OCI-LY1 (cell line): ENCODE measurements at regions not wholly inside any gene's neighbourhood (a gene's known extent, or its start where the extent isn't known, plus 50 kb on each side); places are given as distances from the start of the nearest gene placed in this dataset.

Source experiments
- H2AFZ ChIP-seq: fragments of 200-600 bp; sonication (generic), shearing (Covaris generic); 2 replicates; pipeline ENCODE4 v1.6.0; 2014; ENCODE audit warnings: antibody characterized with exemption, mild to moderate bottlenecking, low read length
- H3F3A ChIP-seq: fragments of 200-600 bp; sonication (generic), shearing (Covaris generic); 2 replicates; pipeline ENCODE4 v1.6.0; 2014; ENCODE audit warnings: mild to moderate bottlenecking, antibody characterized with exemption, low read length, moderate library complexity; ENCODE audit not compliant: insufficient read depth
- H3K27ac ChIP-seq: fragments of 200-600 bp; sonication (generic); 2 replicates; pipeline ENCODE4 v1.5.1; 2014; ENCODE audit warnings: low read length, mixed run types, mild to moderate bottlenecking, low read depth; ENCODE audit not compliant: poor library complexity, severe bottlenecking
- H3K27me3 ChIP-seq: fragments of 200-600 bp; sonication (generic); 2 replicates; pipeline ENCODE4 v1.6.0; 2014; ENCODE audit warnings: antibody characterized with exemption, mild to moderate bottlenecking, low read length, moderate library complexity; ENCODE audit not compliant: insufficient read depth
- H3K36me3 ChIP-seq: fragments of 200-600 bp; sonication (generic); 2 replicates; pipeline ENCODE4 v1.6.1; 2014; ENCODE audit warnings: mild to moderate bottlenecking, antibody characterized with exemption, low read length, moderate library complexity, mixed read lengths; ENCODE audit not compliant: insufficient read depth
- H3K4me1 ChIP-seq: fragments of 200-600 bp; sonication (generic); 2 replicates; pipeline ENCODE4 v1.5.1; 2014; ENCODE audit warnings: mild to moderate bottlenecking, low read length, moderate library complexity; ENCODE audit not compliant: insufficient read depth, severe bottlenecking
- H3K4me2 ChIP-seq: fragments of 200-600 bp; sonication (generic), shearing (Covaris generic); 2 replicates; pipeline ENCODE4 v1.6.1; 2014; ENCODE audit warnings: low read length
- H3K4me3 ChIP-seq: fragments of 200-600 bp; sonication (generic); 2 replicates; pipeline ENCODE4 v1.5.1; 2014; ENCODE audit warnings: low read length, low read depth, mild to moderate bottlenecking, mixed read lengths; ENCODE audit not compliant: poor library complexity, severe bottlenecking
- H3K79me2 ChIP-seq: fragments of 200-600 bp; shearing (Covaris generic); 2 replicates; pipeline ENCODE4 v1.6.1; 2016; ENCODE audit warnings: mixed run types, low read length, mixed read lengths; ENCODE audit not compliant: insufficient read depth
- H3K9ac ChIP-seq: fragments of 200-600 bp; sonication (generic), shearing (Covaris generic); 2 replicates; pipeline ENCODE4 v1.6.1; 2014; ENCODE audit warnings: mild to moderate bottlenecking, low read length, mixed read lengths
- H3K9me2 ChIP-seq: fragments of 200-600 bp; sonication (generic), shearing (Covaris generic); 2 replicates; pipeline ENCODE4 v1.6.1; 2014; ENCODE audit warnings: low read depth, mild to moderate bottlenecking, low read length, mixed read lengths
- H3K9me3 ChIP-seq: fragments of 200-600 bp; shearing (Covaris generic); 2 replicates; pipeline ENCODE4 v1.6.1; 2014; ENCODE audit warnings: low read length, mixed read lengths
- H4K20me1 ChIP-seq: fragments of 200-600 bp; sonication (generic), shearing (Covaris generic); 2 replicates; pipeline ENCODE4 v1.6.0; 2016; ENCODE audit warnings: mild to moderate bottlenecking, low read length; ENCODE audit not compliant: insufficient read depth
- EZH2 ChIP-seq: fragments of 200-600 bp; sonication (generic), shearing (Covaris generic); IDR thresholded peaks from 2 replicates; pipeline ENCODE4 v1.8.0; 2017; ENCODE audit warnings: borderline replicate concordance, mixed run types, mild to moderate bottlenecking, antibody characterized with exemption, low read length, moderate library complexity, mixed read lengths
- TF ChIP-seq, protein P1 (sequence below): fragments of 200-600 bp; sonication (generic), shearing (Covaris generic); IDR thresholded peaks from 2 replicates; pipeline ENCODE4 v1.5.1; 2017; ENCODE audit warnings: mild to moderate bottlenecking, antibody characterized with exemption, low read length, moderate library complexity, mixed read lengths

DNA sequence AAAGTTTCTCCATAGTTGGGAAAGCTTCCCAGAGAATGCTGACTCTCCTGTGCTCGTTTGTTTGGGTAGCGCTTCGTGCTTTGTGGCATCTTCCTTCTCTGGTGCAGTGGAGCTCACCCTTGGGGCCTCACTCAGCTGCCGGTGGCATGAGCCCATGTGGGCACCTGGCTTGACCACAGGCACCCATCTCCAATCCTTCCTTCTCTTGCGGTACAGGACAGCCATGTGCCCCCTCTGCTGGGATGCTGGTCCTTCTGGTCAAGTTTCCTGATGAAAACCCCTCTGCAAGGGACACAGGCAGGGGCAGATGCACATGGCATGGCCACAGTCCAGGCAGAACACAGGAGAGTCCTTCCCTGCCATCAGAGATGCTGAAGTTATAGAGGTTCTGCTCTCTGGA lies 555.9 kb upstream of the HS6ST1 start:
- Histone ChIP-seq H4K20me1 (no peaks in the 10 kb centered on the region), H3K27me3 (no peaks in the 10 kb centered on the region; the same call in 1 of the 2 replicates), H3K36me3 (no peaks in the 10 kb centered on the region), H3K9me3 (no peaks in the 10 kb centered on the region), H3K79me2 (no peaks in the 10 kb centered on the region), H3K27ac (no peak overlapping the region), H3K4me3 (no peak overlapping the region), H2AFZ (no peak overlapping the region), H3K4me1 (no peaks in the 10 kb centered on the region), H3K4me2 (no peak overlapping the region), H3F3A (no peaks in the 10 kb centered on the region), H3K9me2 (no peaks in the 10 kb centered on the region), H3K9ac (no peak overlapping the region)
- TF ChIP-seq, protein P1, sequence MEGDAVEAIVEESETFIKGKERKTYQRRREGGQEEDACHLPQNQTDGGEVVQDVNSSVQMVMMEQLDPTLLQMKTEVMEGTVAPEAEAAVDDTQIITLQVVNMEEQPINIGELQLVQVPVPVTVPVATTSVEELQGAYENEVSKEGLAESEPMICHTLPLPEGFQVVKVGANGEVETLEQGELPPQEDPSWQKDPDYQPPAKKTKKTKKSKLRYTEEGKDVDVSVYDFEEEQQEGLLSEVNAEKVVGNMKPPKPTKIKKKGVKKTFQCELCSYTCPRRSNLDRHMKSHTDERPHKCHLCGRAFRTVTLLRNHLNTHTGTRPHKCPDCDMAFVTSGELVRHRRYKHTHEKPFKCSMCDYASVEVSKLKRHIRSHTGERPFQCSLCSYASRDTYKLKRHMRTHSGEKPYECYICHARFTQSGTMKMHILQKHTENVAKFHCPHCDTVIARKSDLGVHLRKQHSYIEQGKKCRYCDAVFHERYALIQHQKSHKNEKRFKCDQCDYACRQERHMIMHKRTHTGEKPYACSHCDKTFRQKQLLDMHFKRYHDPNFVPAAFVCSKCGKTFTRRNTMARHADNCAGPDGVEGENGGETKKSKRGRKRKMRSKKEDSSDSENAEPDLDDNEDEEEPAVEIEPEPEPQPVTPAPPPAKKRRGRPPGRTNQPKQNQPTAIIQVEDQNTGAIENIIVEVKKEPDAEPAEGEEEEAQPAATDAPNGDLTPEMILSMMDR: no peak

DNA sequence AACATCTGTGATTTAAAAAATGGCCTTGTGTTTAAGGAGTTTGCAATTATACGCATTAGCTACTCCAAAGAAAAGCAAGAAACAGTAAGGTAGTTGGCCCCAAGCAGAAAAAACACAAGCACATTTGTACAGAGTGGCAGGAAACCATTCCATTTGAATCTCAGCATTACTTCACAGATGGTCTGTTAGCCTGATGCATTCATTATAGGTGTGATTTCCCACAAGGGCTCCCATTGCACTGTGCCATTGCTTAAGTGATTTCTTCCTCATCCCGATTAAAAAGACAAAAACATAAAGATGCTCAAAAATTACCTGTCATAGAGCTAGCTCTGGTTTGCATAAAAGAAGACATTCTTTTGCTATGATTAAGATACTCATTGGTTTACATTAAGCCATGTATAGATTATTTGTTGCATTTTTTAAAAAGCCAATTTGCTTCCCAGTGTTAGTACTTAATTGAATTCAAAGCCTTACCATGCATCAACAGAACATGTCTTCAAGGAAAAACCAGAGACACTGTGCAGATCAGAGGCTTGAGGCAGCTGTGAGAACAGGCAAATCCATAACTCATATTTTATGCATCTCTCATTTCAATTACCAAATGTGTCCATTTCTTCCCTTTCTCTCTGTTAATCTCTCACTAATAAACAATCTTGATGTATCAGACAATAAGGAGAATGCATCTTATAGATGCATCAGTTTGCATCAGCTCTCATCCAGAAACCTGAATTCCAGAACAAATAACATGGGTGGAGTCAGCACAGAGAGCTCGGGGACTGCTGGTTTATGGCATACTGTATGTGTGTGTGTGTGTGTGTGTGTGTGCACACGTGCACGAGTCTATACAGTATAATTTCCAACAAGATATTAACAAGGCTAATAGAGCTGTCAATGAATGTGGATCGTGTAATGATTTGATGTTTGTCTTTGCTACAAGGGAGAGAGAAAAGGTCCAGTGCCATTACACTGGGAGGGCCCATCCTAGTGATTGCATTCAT lies 558.6 kb upstream of the HS6ST1 start:
- Histone ChIP-seq H3F3A (no peaks in the 10 kb centered on the region), H3K27me3 (no peaks in the 10 kb centered on the region; the same call in 1 of the 2 replicates), H3K27ac (no peak overlapping the region), H2AFZ (no peak overlapping the region), H4K20me1 (no peaks in the 10 kb centered on the region), H3K36me3 (no peaks in the 10 kb centered on the region), H3K4me1 (no peaks in the 10 kb centered on the region), H3K79me2 (no peaks in the 10 kb centered on the region), H3K9ac (no peak overlapping the region), H3K4me2 (no peak overlapping the region), H3K4me3 (no peak overlapping the region), H3K9me3 (no peaks in the 10 kb centered on the region), H3K9me2 (no peaks in the 10 kb centered on the region)
- no peak for TF ChIP-seq EZH2
- TF ChIP-seq, protein P1: no peak

DNA sequence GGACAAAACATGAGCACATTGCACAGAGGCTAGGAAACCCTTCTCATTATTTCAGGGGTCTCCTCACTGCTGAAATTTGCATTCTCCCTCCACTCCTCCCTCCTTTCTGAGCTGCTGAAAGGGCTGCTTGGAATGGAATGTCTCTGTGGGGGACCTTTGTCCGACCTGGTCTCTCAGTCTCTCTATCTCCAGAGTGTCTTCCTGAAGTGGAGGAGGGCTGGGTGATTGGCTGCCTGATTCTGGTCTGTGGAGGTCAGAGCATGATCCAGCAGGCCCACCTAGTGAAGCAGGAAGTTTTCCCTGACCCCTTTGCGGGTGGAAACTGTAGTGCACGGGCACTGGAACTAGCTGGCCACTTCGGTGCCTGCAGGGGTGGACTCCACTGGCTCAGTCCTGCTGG lies 560.5 kb upstream of the HS6ST1 start:
- H3K9ac ChIP-seq: no peak overlapping the region
- H3K36me3 ChIP-seq: no peaks in the 10 kb centered on the region
- TF ChIP-seq, protein P1: no peak
- no peak for TF ChIP-seq EZH2

More for the DNA sequence above, 560.5 kb upstream of the HS6ST1 start:
- H4K20me1 ChIP-seq: no peaks in the 10 kb centered on the region
- no peaks in the 10 kb centered on the region for H3K79me2 ChIP-seq
- H3K27me3 ChIP-seq: no peaks in the 10 kb centered on the region; the same call in 1 of the 2 replicates
- H3K4me2 ChIP-seq: no peak overlapping the region
- no peaks in the 10 kb centered on the region for H3K9me2 ChIP-seq
- no peak overlapping the region for H3K27ac ChIP-seq
- H3K9me3 ChIP-seq: no peaks in the 10 kb centered on the region
- no peaks in the 10 kb centered on the region for H3K4me1 ChIP-seq
- H3K4me3 ChIP-seq: no peak overlapping the region
- no peak overlapping the region for H2AFZ ChIP-seq
- no peaks in the 10 kb centered on the region for H3F3A ChIP-seq
